PFSK-1 (cell line): ENCODE measurements at regions not wholly inside any gene's neighbourhood (a gene's known extent, or its start where the extent isn't known, plus 50 kb on each side); places are given as distances from the start of the nearest gene placed in this dataset.

Experiments
- POLR2AphosphoS5 ChIP-seq: IDR thresholded peaks from 2 replicates; pipeline ENCODE4 v1.6.1; 2012; ENCODE audit warnings: low read depth, mild to moderate bottlenecking, control low read depth, low read length, moderate library complexity
- SIN3A ChIP-seq: IDR thresholded peaks from 2 replicates; pipeline ENCODE4 v1.6.1; 2012; ENCODE audit warnings: mild to moderate bottlenecking, low read length, moderate library complexity, borderline replicate concordance; ENCODE audit not compliant: insufficient read depth
- TAF1 ChIP-seq: IDR thresholded peaks from 2 replicates; pipeline ENCODE4 v1.6.1; 2012; ENCODE audit warnings: low read length, control low read depth, borderline replicate concordance; ENCODE audit not compliant: insufficient read depth
- TF ChIP-seq, protein P1 (sequence below), 2 experiments: IDR thresholded peaks; 2 replicates each; pipeline versions ENCODE4 v1.6.1 to v1.8.0; 2011 to 2012; ENCODE audit warnings: low read depth in 2 of 2, low read length in 2 of 2, control low read depth in 1 of 2, inconsistent platforms in 1 of 2, mild to moderate bottlenecking in 1 of 2, moderate library complexity in 1 of 2; ENCODE audit not compliant: insufficient read depth in 1 of 2

DNA sequence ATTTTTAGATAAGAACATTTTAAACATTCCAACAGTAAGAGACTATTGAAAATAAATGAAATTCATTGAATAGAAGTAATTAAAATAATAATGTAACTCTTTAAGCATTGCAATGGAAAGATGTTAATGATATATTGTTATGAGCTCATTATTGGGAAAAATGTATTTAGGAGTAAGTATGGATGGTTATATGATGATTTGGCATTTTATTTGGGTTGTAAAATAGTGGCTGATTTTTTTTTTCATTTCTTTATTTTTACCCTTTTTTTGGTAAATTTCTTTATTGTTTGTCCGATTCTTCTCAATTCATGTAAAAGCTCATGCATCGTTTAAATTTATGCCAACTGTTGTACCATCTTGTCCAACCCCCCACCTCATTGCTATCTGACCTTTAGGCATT lies 539.9 kb downstream of the HS3ST4 start:
- TF ChIP-seq TAF1 (no peak), POLR2AphosphoS5 (no peak), SIN3A (no peak)
- TF ChIP-seq, protein P1, sequence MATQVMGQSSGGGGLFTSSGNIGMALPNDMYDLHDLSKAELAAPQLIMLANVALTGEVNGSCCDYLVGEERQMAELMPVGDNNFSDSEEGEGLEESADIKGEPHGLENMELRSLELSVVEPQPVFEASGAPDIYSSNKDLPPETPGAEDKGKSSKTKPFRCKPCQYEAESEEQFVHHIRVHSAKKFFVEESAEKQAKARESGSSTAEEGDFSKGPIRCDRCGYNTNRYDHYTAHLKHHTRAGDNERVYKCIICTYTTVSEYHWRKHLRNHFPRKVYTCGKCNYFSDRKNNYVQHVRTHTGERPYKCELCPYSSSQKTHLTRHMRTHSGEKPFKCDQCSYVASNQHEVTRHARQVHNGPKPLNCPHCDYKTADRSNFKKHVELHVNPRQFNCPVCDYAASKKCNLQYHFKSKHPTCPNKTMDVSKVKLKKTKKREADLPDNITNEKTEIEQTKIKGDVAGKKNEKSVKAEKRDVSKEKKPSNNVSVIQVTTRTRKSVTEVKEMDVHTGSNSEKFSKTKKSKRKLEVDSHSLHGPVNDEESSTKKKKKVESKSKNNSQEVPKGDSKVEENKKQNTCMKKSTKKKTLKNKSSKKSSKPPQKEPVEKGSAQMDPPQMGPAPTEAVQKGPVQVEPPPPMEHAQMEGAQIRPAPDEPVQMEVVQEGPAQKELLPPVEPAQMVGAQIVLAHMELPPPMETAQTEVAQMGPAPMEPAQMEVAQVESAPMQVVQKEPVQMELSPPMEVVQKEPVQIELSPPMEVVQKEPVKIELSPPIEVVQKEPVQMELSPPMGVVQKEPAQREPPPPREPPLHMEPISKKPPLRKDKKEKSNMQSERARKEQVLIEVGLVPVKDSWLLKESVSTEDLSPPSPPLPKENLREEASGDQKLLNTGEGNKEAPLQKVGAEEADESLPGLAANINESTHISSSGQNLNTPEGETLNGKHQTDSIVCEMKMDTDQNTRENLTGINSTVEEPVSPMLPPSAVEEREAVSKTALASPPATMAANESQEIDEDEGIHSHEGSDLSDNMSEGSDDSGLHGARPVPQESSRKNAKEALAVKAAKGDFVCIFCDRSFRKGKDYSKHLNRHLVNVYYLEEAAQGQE (IDR thresholded peaks at IDR 0.05; ENCODE audit: insufficient read depth in 1 of 2, low read depth in 2 of 2, low read length in 2 of 2) = no peak
